ENCODE measurements at regions not wholly inside any gene's neighbourhood (a gene's known extent, or its start where the extent isn't known, plus 50 kb on each side); places are given as distances from the start of the nearest gene placed in this dataset.

- Histone ChIP-seq H3K56ac (ENCODE audit: extremely low read depth, insufficient read depth, low read length) (peak overlapping the region; percentile 12; the same call in 1 of the 2 replicates), H3K4ac (ENCODE audit: low read depth, low read length) (peak overlapping the region; percentile 78), H3K9ac (ENCODE audit: low read depth, low read length) (0 out of 2 replicates have a peak overlapping the region, but pooled peaks have one; percentile 36), H3K14ac (replicated peaks; ENCODE audit: low read depth, low read length) (peak overlapping the region; percentile 27), H3K4me3 (ENCODE audit: insufficient read depth, low read depth, low read length) (no peak overlapping the region), H3K18ac (ENCODE audit: low read depth, low read length) (peak overlapping the region; percentile 36; the same call in 1 of the 2 replicates), H2BK15ac (ENCODE audit: low read depth, low read length) (peak overlapping the region; percentile 13; the same call in 1 of the 3 replicates), H3K9me1 (ENCODE audit: insufficient read depth, low read length) (no peaks in the 10 kb centered on the region; the same call in 1 of the 2 replicates), H2BK20ac (ENCODE audit: low read depth, low read length) (peak overlapping the region; percentile 52), H3K4me1 (ENCODE audit: control insufficient read depth, insufficient read depth, low read length) (peaks cover 2% of the 10 kb centered on the region; the same call in 1 of the 2 replicates), H2BK5ac (ENCODE audit: low read depth, low read length, poor library complexity, severe bottlenecking) (peak overlapping the region; percentile 64), H3K27me3 (ENCODE audit: control insufficient read depth, insufficient read depth, low read length) (no peaks in the 10 kb centered on the region; the same call in 1 of the 2 replicates), H4K8ac (ENCODE audit: low read depth in 2 of 2, low read length in 2 of 2) (peak overlapping the region; percentile 25 to 38; a peak in 2 of 4 replicates), H4K5ac (ENCODE audit: low read depth, low read length) (peak overlapping the region; percentile 49; the same call in 1 of the 2 replicates), H3K79me1 (ENCODE audit: low read depth in 1 of 2, low read length in 2 of 2) (peaks cover 0 to 13% of the 10 kb centered on the region in 2 experiments; a peak in 1 of 4 replicates), H3K4me2 (ENCODE audit: low read depth, low read length) (peak overlapping the region; percentile 4; the same call in 1 of the 2 replicates), H2AK5ac (ENCODE audit: low read depth, low read length) (peak overlapping the region; percentile 70; the same call in 1 of the 2 replicates), H2AK9ac (replicated peaks; ENCODE audit: low read depth, low read length, poor library complexity) (peak overlapping the region; percentile 68), H4K91ac (ENCODE audit: insufficient read depth, low read depth, low read length) (peak overlapping the region; percentile 61; the same call in 1 of the 2 replicates), H3K27ac (ENCODE audit: insufficient read depth, low read length) (peak overlapping the region; percentile 70), H2AFZ (replicated peaks; ENCODE audit: low read length, poor library complexity) (peak overlapping the region; percentile 17), H3K36me3 (ENCODE audit: control insufficient read depth, insufficient read depth, low read length) (no peaks in the 10 kb centered on the region), H3K9me3 (ENCODE audit: control insufficient read depth, insufficient read depth, low read length) (no peaks in the 10 kb centered on the region), H2BK120ac (ENCODE audit: low read depth, low read length) (peak overlapping the region; percentile 75), H4K20me1 (ENCODE audit: insufficient read depth, low read length) (no peaks in the 10 kb centered on the region), H3K23ac (ENCODE audit: low read depth, low read length) (peak overlapping the region; percentile 29; the same call in 1 of the 2 replicates)
- no CpG with 5 or more reads among the region's 2 CpGs for WGBS, 2 experiments (ENCODE audit: extremely low coverage in 2 of 2, insufficient read length in 1 of 2)
- dilution Hi-C loops (cut with HindIII; ENCODE audit: low sequenced_read_pairs, unreplicated experiment) (no loop called here), intact Hi-C loops (cut with micrococcal nuclease) (no loop called here), in situ Hi-C loops (cut with MboI; ENCODE audit: low sequenced_read_pairs) (no loop called here)
- ChIA-PET CTCF (interaction anchor here (0.6 to 1.2 kb wide), 7 partner anchors 18 to 677 kb away, joined by 3 to 7 read pairs (median 4); no protein-coding TSS in a partner anchor), POLR2A (ENCODE audit: unreplicated experiment) (interaction anchor here (0.6 to 1.0 kb wide), 3 partner anchors 52 to 72 kb away, joined by 3 to 8 read pairs (median 7); partner anchors contain the start of gene MSN)
- ATAC-seq (ENCODE audit: low read depth) (no peak), DNase-seq (peak; percentile 49)
- no TSS peak for BruUV-seq (replicated peaks)
- TF ChIP-seq SMC3 (IDR thresholded peaks at IDR 0.05; ENCODE audit: low read depth, low read length) (no peak), FOS (IDR thresholded peaks at IDR 0.05; ENCODE audit: low read depth, low read length) (peak; percentile 45; the same call in 1 of the 2 replicates), CEBPB (IDR thresholded peaks at IDR 0.05; ENCODE audit: low read depth, low read length) (no peak), CTCF (conservative IDR thresholded peaks at IDR 0.05; ENCODE audit: low read depth, low read length) (no peak), MXI1 (IDR thresholded peaks at IDR 0.05; ENCODE audit: borderline replicate concordance, low read depth, low read length) (no peak), MAFK (IDR thresholded peaks at IDR 0.05; ENCODE audit: low read depth, low read length) (no peak), BHLHE40 (IDR thresholded peaks at IDR 0.05; ENCODE audit: low read depth, low read length) (no peak)
Measured at GRCh38 chrX:65596270-65597034, 61.9 kb upstream of the LAS1L start.
